HuH-7 (cell line): ENCODE measurements at regions not wholly inside any gene's neighbourhood (a gene's known extent, or its start where the extent isn't known, plus 50 kb on each side); places are given as distances from the start of the nearest gene placed in this dataset.
"Not testable (repeated sequence)": the region's sequence is repeated elsewhere in the genome, so short reads cannot be mapped to it uniquely, and the experiment has no call there.

Experiments used
- DNase-seq: peaks from one replicate; pipeline ENCODE4 v3.0.0; 2011; ENCODE audit warnings: low spot score

DNA sequence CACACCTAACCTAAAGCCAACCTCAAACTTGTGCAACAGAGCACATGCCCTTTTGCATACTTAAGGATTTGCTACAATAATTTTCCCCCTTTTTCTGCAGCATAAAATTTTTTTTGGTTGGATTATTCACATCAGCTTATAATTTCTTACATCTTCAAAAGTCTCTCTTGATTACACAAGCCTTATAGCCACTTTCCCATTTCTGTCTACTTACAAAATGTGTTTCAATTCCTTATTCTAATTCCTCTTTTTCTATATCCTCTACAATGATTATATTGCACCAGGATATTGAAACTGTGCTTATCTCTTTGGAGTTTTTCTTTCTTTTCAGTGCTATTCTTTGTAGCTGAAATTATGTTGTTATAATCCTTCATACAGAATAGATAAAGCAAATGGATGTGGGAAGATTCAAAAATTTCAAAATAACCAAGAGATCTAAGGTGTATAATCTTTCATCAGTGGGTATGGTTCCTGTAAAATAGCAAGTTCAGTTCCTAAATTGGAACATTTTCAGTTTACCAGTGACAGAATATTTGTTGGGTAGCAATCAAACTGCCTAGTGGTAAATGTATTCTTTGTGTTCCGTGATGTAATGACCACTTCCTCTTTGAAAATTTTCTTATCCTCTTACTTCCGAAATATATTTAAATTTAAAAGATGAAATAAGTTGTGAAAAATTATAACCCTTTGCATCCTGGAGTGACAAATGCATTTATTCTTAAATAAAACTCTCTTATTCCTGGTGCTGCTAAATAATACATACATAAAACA is 386.8 kb upstream of the CHD1 start:
- DNase-seq = no peak

DNA sequence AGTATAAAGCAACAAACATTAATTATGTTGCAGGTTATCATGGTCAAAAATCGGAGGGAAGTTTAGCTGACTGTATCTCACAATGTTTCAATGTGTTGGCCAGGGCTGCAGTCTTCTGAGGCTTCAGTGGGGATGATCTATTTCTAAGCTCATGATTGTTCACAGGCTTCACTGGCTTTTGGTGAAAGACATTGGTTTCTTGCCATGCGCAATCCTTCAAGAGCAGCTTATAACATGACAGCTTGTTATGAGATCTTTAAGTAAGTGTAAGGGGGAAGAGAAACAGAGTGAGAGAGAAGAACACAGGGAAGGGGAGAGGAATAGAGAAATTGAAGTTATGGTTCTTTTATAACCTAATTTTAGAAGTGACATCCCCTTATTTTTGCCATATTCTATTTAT is 385.9 kb upstream of the CHD1 start:
- no peak for DNase-seq

DNA sequence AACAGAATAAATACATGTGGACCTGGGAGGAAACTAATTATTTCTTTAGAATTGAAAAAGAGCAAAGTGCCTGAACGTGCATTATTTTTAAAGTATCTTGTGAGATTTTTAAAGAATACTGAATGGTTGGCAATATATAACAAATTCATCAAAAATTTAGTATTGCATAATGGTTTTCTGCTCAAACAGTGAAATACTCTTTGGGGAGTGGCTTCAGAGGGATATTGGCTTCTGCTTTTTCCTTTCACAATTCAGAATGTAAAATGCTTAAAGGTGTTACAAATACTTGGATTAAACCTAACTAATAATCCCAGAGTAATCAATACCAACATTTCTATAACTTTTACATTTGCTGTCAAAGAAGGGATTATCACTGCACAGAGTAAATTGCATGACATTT is 379.3 kb upstream of the CHD1 start:
- no peak for DNase-seq

DNA sequence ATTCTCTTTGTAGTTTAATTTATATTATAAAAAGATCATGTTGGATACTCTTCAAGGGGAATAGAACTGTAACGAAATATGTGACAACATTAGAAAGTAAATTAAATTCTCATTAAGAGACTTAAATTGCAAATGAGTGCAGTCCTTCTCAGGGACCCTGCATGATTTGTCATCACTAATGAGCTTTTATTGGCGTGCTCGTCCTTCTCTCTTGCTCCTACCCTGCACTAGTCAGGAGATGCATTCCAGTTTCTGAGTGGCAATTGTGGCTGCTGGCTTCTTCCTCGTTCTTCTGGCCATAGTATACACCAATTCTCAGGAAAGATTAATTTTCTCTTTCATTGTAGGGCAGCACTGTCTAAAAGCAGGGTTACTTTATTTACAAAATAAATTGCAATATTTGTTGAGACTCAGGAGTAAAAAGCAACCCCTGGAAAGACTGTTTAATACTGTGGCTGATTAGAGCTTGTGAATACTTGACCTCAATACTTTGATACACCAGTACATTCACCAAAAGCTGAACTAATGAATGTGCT is 376.3 kb upstream of the CHD1 start:
- no peak for DNase-seq

DNA sequence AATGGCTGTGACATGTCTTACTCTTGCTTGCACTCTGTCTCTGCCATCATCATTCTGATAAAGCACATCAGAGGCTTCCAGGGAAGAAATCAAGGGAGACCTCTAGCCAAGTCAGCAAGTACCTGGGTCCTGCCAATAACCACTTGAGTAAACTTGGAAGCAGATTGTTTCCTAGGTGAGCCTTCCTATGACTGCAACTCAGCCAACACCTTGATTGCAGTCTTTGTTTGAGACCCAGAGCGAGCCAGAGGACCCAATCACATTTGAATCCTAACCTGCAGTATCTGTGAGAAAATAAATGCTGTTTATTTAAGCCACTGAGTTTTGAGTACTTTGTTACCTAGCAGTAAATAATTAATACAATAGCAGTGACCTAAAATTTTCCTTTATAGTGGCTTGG is 356.8 kb upstream of the CHD1 start:
- DNase-seq = no peak

DNA sequence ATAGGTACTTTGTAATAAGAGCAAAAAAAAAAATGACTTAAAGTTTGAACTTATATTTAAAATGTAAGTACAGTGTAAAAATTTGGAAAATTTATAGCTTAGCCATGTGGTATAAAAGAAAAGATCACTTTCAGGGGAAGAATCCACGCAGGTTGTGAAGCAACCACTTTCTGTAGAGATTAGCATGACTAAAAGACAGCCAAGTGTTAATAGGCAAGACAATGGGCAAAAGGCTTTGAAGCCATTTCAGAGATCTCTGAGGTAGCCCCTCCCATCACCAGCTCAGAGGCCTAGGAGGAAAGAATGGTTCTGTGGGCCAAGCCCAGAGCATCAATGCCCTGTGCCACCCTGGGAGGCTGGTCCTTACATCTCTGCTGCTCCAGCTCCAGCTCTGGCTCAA is 346.3 kb upstream of the CHD1 start:
- no peak for DNase-seq

DNA sequence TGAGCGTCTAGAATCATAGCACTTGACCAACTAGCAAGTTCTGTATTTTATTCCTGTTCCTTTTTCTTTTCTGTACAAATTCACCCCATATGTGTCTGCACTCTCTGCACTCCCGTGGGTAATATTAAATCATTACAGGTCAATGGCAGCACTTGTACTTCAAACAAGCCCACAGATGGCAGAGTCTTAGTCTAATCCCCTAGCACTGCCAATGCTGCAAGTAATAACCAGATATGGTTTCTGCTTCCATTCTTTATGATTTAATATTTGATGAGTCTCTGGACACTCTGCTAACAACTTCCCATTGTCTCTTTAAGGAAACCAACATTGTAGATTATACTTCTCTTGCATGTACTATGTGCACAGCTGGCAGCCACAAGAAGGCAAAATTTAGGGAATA is 343.8 kb upstream of the CHD1 start:
- no peak for DNase-seq

DNA sequence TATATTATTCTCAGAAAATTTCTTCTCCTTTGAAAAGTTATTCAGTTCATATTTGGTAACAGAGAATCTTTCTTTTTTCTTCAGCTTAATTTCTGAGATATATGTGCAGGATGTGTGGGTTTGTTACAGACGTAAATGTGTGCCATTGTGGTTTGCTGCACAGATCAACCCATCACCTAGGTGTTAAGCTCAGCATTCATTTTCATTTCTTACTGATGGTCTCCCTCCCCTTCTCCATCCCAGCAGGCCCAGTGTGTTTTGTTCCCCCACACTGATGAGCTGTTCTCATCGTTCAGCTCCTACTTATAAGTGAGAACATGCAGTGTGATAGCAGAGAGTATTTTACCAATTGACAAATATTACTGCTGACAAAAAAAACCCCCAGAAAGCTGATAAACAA is 330.0 kb upstream of the CHD1 start:
- no peak for DNase-seq

DNA sequence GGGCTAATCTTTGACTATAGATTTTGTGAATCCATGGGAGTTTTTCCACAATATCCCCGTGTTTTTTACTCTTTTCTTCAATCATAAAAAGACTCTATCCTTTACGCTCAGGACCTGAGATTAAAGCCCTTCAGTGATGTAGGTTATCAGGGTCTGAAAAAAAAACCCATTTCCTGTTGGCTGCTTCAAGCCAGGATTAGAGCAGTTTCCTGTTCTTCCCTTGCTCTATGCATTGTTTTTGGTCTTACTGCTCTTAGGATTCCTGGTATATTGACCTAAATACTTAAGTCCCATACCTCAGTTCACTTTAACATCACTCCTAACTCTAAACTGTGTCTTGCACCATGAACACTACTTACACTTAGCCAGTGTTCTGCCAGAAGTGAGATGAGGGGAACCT is 319.3 kb upstream of the CHD1 start:
- DNase-seq = no peak

DNA sequence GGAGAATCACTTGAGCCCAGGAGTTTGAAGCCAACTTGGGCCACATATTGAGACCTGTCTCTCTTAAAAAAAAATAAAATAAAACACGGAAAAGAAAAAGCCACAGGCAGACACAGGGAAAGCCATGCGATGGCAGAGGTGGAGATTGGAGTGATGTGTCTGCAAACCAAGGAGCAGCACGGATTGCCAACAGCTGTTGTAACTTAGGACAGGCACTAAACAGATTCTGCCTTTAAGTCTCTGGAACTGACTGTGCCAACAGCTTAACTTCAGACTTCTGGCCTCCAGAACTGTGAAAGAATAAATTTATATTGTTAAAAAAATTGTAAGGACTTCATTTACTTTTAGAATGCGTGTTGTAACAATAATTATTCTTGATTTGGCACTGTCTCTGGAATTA is 318.5 kb upstream of the CHD1 start:
- DNase-seq = no peak

DNA sequence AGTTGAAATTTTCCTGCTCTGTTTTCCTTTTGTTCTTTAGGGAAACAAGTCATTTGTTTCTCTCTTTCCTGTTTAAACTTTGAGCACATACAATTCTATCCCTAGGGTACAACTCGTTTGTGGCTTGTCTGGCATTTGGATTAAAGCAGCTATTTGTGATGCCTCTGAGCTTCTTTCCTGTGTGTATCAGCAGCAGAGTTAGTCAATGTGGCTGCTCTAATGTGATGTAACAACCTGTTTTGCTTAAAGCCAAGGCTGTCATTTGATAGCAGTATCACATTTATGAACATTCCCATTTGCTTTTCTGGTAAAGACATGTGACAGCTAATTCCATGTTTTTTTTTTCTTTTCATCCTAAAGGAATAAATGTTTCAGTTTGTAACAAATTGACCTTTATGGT is 314.3 kb upstream of the CHD1 start:
- DNase-seq = no peak

DNA sequence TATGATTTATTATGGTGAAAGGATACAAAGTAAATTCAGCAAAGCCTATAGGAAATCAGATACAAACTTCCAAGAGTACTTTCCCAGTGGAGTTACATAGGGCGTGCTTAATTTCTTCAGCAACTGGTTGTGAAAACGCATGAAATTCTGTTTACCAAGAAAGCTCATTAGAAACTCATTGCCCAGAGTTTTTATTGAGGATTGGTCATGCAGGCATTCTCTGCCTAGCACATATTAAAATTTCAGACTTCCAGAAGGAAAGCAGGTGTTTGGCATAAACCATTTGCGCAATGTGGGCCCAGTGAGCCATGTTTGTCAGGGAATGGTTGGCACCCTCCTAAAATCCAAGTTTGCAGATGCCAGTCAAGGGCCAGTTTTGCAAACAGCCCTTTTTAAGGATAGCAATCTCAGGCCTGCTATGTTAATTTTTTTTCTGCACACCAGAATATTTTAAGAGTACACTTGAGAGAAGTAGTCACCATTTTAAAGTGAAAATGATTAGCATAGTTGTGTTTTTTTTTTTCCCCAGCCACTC is 311.1 kb upstream of the CHD1 start:
- DNase-seq = no peak

DNA sequence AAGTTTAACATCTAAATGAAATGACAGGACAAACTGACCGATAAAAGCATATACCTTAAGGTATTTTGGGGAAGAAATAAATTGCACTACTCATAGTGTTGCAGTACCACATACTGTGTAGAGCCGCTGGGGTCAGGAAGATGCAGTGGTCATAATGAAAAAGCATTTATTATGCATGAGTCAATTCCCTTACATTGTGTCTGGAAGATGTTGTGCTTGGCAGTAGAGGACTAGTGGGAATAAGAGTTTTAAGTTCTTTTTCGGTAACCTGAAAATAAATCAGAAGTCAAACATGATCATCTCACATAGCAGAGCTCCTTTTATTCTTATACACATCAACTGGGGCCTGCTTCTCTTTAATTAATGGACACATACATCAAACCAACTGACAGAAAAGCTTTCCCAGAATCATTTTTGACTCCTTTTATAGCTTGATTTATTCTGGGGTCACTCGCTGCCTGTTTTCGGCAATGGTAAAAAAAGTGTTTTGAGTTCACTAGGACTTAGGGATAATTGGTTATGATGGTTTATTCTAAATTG is 262.5 kb upstream of the CHD1 start:
- DNase-seq = no peak

DNA sequence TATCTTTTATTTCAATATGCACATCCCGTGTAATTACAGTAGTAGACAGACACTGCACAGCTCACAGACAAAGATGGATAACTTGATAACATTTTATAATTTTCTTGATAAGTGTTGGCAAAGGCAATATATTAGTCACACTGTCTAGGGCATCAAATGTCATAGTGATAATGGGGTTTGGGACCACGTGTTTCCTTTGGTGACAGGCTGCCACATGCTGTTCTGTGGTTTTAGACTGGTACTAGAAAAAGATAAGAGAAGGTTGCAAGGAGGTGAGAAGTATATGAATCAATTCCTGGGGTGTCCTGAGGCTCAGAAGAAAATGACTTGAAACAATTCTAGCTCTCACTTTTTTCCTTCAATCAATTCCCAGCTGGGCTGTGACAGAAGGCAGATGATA is 258.8 kb upstream of the CHD1 start:
- no peak for DNase-seq

DNA sequence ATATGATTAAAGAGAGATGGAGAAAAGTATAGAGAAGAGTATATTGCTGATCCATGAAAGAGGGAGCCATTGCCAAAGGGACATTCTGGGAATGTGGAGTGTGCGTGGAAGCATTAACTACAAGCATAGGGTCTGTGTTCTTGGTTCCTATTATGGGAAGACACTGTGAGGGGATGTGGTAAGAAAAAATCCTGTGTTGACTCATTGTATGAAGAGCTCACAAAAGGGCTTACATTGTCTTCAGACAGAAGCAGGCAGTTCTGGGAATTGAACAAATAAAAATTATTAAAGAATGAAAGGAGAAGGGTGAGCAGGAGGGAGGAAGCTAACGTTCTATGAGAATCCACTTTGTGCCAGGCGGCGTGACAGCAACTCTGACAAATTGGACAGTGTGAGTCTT is 250.4 kb upstream of the CHD1 start:
- DNase-seq = no peak

DNA sequence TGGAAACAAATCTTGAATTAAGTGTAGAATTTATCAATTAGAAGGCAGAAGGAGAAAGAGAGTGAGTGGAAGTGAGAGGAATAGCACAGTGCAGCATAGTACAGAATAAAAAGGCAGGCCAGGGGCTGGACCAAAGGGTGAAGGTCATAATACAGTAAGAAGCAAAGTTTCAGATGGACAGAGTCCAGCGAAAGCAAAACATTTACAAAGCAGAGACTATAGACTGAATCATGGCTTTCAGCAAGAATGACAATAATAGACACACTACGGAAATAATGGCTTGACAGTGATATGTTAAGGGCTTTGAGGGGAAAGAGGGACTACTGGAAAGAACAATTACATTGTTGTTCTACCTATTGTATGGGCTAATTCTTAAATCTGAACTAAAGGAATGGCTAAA is 249.0 kb upstream of the CHD1 start:
- DNase-seq = no peak

DNA sequence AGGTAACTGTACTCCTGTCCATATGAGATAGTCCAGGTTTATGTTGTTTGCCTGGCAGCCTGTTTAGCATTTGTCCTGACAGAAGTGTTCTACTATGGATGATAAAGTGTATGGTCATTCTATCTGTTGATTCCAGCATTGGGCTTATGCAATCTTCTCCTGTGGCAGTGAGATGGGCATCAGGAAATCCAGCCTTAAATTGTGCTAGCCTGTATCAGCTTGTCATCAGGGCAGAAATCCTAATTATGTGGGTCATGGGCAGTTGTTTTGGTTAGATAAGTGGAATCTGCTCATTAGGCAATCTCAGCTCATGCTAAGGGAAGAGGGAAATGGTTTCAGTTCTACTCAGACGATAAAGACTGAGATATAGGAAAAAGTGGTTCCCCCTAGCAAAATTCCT is 247.4 kb upstream of the CHD1 start:
- no peak for DNase-seq

DNA sequence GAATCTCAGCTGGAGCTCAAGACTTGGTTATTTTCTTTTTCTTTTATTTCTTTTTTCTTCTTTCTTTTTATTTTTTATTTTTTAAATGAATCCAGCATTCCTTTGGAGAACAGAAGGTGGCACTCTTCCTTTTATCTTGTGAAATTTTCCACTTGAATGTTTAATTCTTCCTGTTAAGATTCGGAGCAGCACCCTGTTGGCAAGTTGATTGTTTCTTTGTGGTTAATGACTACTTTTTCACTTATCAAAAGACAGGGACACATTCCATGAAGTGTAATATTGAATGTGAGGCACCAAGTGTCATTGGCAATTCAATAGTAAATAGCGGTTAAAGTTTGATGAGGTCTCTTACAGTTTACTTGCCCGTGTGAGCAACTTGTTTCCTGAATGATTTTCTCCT is 240.5 kb upstream of the CHD1 start:
- DNase-seq = no peak

DNA sequence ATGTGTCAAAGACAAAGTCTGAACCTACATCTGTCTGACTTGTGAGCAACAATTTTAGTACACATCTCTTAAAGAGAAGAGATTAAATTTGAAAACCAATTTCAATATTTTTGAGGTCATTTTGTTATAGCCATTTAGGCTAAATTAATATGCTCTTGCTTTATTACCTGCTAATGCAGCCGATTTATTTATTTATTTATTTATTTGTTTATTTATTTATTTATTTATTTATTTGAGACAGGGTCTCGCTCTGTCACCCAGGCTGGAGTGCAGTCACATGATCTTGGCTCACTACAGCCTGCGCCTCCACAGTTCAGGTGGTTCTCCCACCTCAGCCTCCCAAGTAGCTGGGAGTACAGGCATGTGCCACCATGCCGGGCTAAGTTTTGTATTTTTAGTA is 232.7 kb upstream of the CHD1 start:
- DNase-seq = not testable (repeated sequence)

DNA sequence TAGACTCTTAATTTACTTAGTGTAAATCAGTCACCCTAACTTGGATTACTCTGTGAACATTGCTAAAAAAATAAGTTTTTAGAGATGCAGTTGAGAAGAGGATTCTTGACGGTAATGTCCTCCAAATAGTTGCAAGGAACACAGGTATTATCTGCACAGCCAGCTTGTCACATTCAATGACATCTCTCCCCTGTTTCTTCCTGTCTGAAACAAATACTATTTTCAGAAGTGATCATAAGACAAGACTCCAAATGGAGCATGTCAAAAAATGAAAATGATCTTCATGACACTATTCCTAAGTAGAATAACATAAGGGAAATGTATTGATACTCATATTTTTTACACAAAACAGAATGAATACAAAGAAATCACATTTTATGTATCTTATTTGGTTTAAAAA is 227.9 kb upstream of the CHD1 start:
- no peak for DNase-seq

DNA sequence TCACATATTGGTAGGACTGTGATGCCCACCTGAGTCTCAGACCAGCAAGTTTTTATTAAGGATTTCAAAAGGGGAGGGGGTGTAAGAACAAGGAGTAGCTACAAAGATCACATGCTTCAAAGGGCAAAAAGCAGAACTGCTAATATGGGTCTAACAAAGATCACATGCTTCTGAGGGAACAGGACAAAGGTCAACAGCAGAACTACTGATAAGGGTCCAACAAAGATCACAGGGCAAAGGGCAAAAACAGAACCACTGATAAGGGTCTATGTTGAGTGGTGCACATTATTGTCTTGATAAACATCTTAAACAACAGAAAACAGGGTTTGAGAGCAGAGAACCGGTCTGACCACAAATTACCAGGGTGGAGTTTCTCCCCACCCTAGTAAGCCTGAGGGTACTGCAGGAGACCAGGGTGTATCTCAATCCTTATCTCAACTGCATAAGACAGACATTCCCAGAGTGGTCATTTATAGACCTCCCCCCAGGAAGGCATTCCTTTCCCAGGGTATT is 214.5 kb upstream of the CHD1 start:
- DNase-seq = not testable (repeated sequence)

DNA sequence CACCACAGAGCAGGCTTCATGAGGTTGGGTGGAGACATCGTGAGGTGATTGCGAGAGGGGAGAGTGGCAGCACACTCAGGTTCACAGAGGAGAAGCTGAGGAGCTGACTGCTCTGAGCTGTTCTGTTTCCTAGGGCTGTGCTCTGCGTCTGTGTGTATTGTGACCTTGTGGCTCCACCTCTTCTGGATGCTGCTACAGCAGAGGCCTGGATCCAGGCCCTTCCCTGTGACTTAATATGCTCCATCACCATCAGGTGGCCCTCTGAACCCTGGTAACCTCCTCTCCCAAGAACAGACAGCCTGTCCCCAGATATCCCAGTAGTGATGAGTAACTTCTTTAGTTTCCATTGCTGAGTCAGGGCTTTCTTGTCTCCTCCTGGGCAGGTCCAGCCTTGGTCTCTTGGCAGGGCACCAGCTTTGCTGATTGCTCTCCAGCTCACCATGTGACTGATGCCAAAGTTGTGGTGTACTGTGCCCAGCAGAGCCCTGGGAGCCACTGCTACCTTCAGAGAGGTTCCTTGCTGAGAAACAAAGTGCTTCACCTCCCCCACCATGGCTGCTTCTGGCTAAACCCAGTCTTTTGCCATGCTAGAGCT is 212.8 kb upstream of the CHD1 start:
- peak; percentile 3 for DNase-seq

DNA sequence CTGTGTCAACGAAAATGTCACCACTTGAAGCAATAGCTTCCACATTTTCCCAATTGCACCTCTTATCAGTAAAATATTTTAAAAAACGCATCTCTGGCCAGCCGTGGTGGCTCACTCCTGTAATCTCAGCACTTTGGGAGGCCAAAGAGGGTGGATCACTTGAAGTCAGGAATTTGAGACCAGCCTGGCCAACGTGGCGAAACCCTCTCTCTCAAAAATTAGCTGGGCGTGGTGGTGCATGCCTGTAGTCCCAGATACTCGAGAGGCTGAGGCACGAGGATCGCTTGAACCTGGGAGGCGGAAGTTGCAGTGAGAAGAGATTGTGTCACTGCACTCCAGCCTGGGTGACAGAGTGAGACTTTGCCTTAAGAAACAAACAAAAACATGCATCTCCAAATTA is 210.1 kb upstream of the CHD1 start:
- DNase-seq = no peak
